ENCODE measurements at regions not wholly inside any gene's neighbourhood (a gene's known extent, or its start where the extent isn't known, plus 50 kb on each side); places are given as distances from the start of the nearest gene placed in this dataset.

GRCh38 chr13:31029102-31029501, 96.6 kb downstream of the TEX26 start:
- TF ChIP-seq CTCF (IDR thresholded peaks at IDR 0.05) (no peak), POLR2AphosphoS5 (IDR thresholded peaks at IDR 0.05) (no peak), POLR2A (IDR thresholded peaks at IDR 0.05) (no peak)
